AG10803 (cell line): ENCODE measurements at regions not wholly inside any gene's neighbourhood (a gene's known extent, or its start where the extent isn't known, plus 50 kb on each side); places are given as distances from the start of the nearest gene placed in this dataset.

Source experiments
- DNase-seq: peaks from one replicate; pipeline ENCODE4 v3.0.0; 2010; ENCODE audit warnings: low read depth
- H3K4me3 ChIP-seq: 2 replicates; pipeline ENCODE4 v1.5.1; 2011; ENCODE audit warnings: mild to moderate bottlenecking, low read length, control low read depth
- CTCF ChIP-seq: conservative IDR thresholded peaks from 2 replicates; pipeline ENCODE4 v1.5.1; 2011; ENCODE audit warnings: mild to moderate bottlenecking, low read length, control low read depth, inconsistent platforms

DNA sequence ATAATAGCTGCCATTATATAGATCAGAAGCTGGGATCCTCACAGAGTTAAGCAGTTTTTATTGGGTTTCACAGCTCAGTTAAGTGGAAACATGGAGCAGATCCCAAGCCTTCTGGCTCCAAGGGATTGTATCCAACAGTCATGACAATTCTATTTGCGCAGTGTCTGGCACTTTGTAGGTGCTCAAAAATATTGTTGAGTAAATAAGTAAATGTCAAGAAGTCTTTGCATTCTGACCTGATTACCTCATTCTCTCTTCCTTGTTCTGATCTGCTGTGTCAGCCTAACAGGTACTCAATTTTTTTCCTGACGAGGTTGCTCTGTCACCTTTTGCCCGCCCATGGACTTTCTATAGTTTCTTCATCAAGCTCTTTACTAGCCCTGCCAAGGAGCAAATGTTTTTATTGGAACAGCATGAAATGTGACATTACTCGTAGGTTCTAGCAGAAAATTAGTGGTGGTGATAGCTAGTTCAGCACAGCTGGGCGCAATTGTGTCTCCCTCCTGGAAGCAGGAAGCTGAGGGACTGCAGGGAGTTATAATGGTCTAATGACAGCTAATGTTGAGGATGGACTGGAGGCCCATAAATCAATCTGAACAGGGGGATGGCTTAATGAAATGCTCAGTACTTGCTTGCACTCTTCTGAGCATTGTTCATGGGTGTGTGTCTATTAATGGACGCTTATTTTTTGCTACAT lies 680.2 kb downstream of the CCSER2 start:
- no peak overlapping the region for H3K4me3 ChIP-seq
- no peak for DNase-seq
- TF ChIP-seq CTCF = no peak

- H3K4me3 ChIP-seq = no peak overlapping the region
- DNase-seq = no peak
- TF ChIP-seq CTCF = no peak
These were observed 683.9 kb downstream of the CCSER2 start for GRCh38 chr10:85012305-85012704.

- no peak overlapping the region for H3K4me3 ChIP-seq
- TF ChIP-seq CTCF = no peak
- DNase-seq = no peak
These were observed 698.6 kb downstream of the CCSER2 start for GRCh38 chr10:85026878-85027467.

DNA sequence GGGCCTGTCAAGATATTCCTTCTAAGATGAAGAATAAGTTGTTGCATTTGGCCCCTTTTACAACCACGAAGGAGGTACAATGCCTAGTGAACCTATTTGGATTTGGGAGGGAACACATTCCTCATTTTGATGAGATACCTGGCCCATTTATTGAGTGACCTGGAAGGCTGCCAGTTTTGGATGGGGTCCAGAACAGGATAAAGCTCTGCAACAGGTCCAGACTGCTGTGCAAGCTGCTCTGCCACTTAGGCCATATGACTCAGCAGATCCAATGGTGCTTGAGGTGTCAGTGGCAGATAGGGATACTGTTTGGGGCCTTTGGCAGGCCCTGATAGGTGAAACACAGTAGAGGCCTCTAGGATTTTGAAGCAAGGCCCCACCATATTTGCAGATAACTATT lies 704.6 kb downstream of the CCSER2 start:
- H3K4me3 ChIP-seq = no peak overlapping the region
- no peak for TF ChIP-seq CTCF
- DNase-seq = no peak

DNA sequence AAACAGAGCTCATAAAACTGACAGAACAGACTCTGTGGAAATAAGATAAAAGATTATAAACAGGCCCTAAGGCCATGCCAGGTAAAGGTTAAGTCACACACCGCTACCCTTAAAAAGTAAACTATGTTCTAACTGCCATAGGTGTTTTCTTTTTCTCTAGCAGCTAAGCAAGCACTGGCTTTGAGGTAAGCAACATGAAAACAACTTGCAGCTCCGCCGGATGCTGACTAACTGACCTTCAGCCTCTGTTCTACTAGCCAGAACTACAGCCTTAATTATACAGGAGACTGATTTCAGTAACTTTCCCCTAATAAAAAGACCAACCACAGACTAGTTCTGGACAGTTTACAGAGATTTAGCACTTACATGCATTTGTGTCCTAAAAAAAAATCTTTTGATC lies 708.3 kb downstream of the CCSER2 start:
- no peak for DNase-seq
- TF ChIP-seq CTCF = no peak
- H3K4me3 ChIP-seq = no peak overlapping the region

DNA sequence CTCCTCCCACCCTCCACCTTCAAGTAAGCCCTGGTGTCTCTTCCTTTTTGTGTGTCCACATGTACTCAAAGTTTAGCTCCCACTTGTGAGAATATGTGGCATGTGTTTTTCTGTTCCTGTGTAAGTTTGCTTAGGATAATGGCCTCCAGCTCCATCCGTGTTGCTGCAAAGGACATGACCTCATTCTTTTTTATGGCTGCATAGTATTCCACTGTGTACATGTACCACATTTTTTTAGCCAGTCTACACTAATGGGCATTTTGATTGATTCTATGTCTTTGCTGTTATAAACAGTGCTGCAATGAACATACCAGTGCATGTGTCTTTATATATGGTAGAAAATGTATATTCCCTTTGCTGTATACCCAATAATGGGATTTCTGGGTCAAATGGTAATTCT lies 710.9 kb downstream of the CCSER2 start:
- no peak overlapping the region for H3K4me3 ChIP-seq
- no peak for TF ChIP-seq CTCF
- no peak for DNase-seq

DNA sequence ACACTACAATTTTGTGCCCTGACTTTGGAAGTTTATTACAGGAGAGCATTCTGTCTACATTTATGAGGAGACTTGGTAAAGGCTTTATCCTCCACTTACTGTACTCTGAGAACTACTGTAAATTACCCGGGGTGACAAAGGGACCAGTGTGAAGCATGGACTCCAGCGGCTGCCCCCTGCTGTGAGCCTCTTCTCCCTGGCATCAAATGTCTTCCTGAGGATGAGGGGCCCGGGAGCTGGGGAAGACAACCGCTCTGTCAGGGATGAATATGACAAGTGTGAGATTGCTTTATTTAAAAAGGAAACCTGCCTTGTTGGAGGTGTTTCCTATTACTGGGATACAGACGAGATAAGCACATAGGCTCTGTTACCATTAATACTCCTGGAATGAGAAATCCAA lies 714.8 kb downstream of the CCSER2 start:
- no peak for TF ChIP-seq CTCF
- no peak for DNase-seq
- H3K4me3 ChIP-seq = no peak overlapping the region
